Neural progenitor cell (in vitro differentiated cells): ENCODE measurements at regions not wholly inside any gene's neighbourhood (a gene's known extent, or its start where the extent isn't known, plus 50 kb on each side); places are given as distances from the start of the nearest gene placed in this dataset.

Source experiments
- CTCF ChIP-seq: fragments of 200-600 bp; sonication (generic); IDR thresholded peaks from 2 replicates; pipeline ENCODE4 v1.5.1; 2017; ENCODE audit warnings: antibody characterized with exemption, mild to moderate bottlenecking
- EZH2 ChIP-seq: fragments of 200-600 bp; sonication (generic); IDR thresholded peaks from 2 replicates; pipeline ENCODE4 v1.6.1; 2017; ENCODE audit warnings: antibody characterized with exemption, mild to moderate bottlenecking, moderate library complexity
- EZH2phosphoT487 ChIP-seq: fragments of 200-600 bp; sonication (generic); IDR thresholded peaks from 2 replicates; pipeline ENCODE4 v1.6.1; 2017; ENCODE audit warnings: antibody characterized with exemption

GRCh38 chr2:215885536-215885935, 127.8 kb downstream of the MREG start:
- TF ChIP-seq CTCF = no peak
- TF ChIP-seq EZH2 = no peak
- no peak for TF ChIP-seq EZH2phosphoT487
